IMR-90 (cell line): ENCODE measurements at regions not wholly inside any gene's neighbourhood (a gene's known extent, or its start where the extent isn't known, plus 50 kb on each side); places are given as distances from the start of the nearest gene placed in this dataset.

Source experiments
- ATAC-seq: fragments of 200-7000 bp; cut with Tn5 transposase; 2 replicates; pipeline ENCODE4 v1.9.1; 2020; ENCODE audit warnings: low read depth, mild to moderate bottlenecking, moderate library complexity
- BruUV-seq: library from RNA; stranded (reverse); fragments of 400-500 nt; replicated peaks from 2 replicates; lab custom pipeline; 2021; lab: Mats Ljungman, UMichigan
- CTCF ChIA-PET: fragments of 300-600 bp; formaldehyde crosslinking; extraction: SDS; loops from one replicate; lab custom pipeline; 2021; ENCODE audit warnings: antibody characterized with exemption; lab: Yijun Ruan, JAX
- POLR2A ChIA-PET: fragments of 300-600 bp; sonication (Branson Sonifier 250); formaldehyde crosslinking; loops from one replicate; lab custom pipeline; 2022; ENCODE audit warnings: antibody characterized with exemption; ENCODE audit not compliant: unreplicated experiment; lab: Charles Lee
- DNase-seq: peaks from one replicate; pipeline ENCODE4 v3.0.0; 2013
- H2AFZ ChIP-seq: replicated peaks from 2 replicates; pipeline ENCODE3; 2013; ENCODE audit warnings: low read length, mild to moderate bottlenecking; ENCODE audit not compliant: poor library complexity
- H2AK5ac ChIP-seq: 2 replicates; pipeline ENCODE4 v1.6.1; 2013; ENCODE audit warnings: low read depth, low read length, inconsistent platforms
- H2AK9ac ChIP-seq: replicated peaks from 2 replicates; pipeline ENCODE3; 2013; ENCODE audit warnings: mild to moderate bottlenecking, low read depth, low read length, moderate library complexity; ENCODE audit not compliant: poor library complexity
- H2BK120ac ChIP-seq: 2 replicates; pipeline ENCODE4 v1.6.1; 2013; ENCODE audit warnings: low read depth, low read length, inconsistent platforms
- H2BK15ac ChIP-seq: 3 replicates; pipeline ENCODE4 v1.6.1; 2013; ENCODE audit warnings: low read depth, low read length, inconsistent platforms
- H2BK20ac ChIP-seq: 2 replicates; pipeline ENCODE4 v1.6.1; 2013; ENCODE audit warnings: low read depth, mild to moderate bottlenecking, inconsistent platforms, low read length, moderate library complexity
- H2BK5ac ChIP-seq: 2 replicates; pipeline ENCODE4 v1.6.1; 2013; ENCODE audit warnings: mild to moderate bottlenecking, low read depth, low read length, inconsistent platforms; ENCODE audit not compliant: poor library complexity, severe bottlenecking
- H3K14ac ChIP-seq: replicated peaks from 2 replicates; pipeline ENCODE4 v1.6.1; 2013; ENCODE audit warnings: low read depth, low read length, inconsistent platforms
- H3K18ac ChIP-seq: 2 replicates; pipeline ENCODE4 v1.6.1; 2013; ENCODE audit warnings: low read depth, low read length, control low read depth
- H3K23ac ChIP-seq: 2 replicates; pipeline ENCODE4 v1.6.1; 2013; ENCODE audit warnings: low read depth, low read length, inconsistent platforms
- H3K27ac ChIP-seq: 2 replicates; pipeline ENCODE4 v1.5.1; 2013; ENCODE audit warnings: mild to moderate bottlenecking, control low read depth, low read length; ENCODE audit not compliant: insufficient read depth
- H3K27me3 ChIP-seq: 2 replicates; pipeline ENCODE4 v1.6.1; 2013; ENCODE audit warnings: low read length; ENCODE audit not compliant: control insufficient read depth, insufficient read depth
- H3K36me3 ChIP-seq: 2 replicates; pipeline ENCODE4 v1.6.1; 2013; ENCODE audit warnings: low read length, mixed read lengths; ENCODE audit not compliant: control insufficient read depth, insufficient read depth
- H3K4ac ChIP-seq: 2 replicates; pipeline ENCODE4 v1.6.1; 2013; ENCODE audit warnings: low read depth, low read length, inconsistent platforms
- H3K4me1 ChIP-seq: 2 replicates; pipeline ENCODE4 v1.6.1; 2013; ENCODE audit warnings: low read length, mixed read lengths; ENCODE audit not compliant: control insufficient read depth, insufficient read depth
- H3K4me2 ChIP-seq: 2 replicates; pipeline ENCODE4 v1.6.1; 2013; ENCODE audit warnings: low read depth, mild to moderate bottlenecking, control low read depth, low read length, moderate library complexity
- H3K4me3 ChIP-seq: 2 replicates; pipeline ENCODE4 v1.5.1; 2013; ENCODE audit warnings: low read depth, mild to moderate bottlenecking, control low read depth, low read length, moderate library complexity; ENCODE audit not compliant: insufficient read depth
- H3K56ac ChIP-seq: 2 replicates; pipeline ENCODE4 v1.6.1; 2013; ENCODE audit warnings: low read length, inconsistent platforms; ENCODE audit not compliant: insufficient read depth; ENCODE audit errors: extremely low read depth
- H3K79me1 ChIP-seq, 2 experiments: 2 replicates each; pipeline ENCODE4 v1.6.1; 2013; ENCODE audit warnings: low read length in 2 of 2, inconsistent platforms in 1 of 2, low read depth in 1 of 2
- H3K9ac ChIP-seq: 2 replicates; pipeline ENCODE4 v1.6.1; 2013; ENCODE audit warnings: low read depth, low read length, control low read depth
- H3K9me1 ChIP-seq: 2 replicates; pipeline ENCODE4 v1.6.1; 2013; ENCODE audit warnings: low read length, inconsistent platforms; ENCODE audit not compliant: insufficient read depth
- H3K9me3 ChIP-seq: 2 replicates; pipeline ENCODE4 v1.6.1; 2013; ENCODE audit warnings: low read length; ENCODE audit not compliant: control insufficient read depth, insufficient read depth
- H4K20me1 ChIP-seq: 2 replicates; pipeline ENCODE4 v1.6.1; 2013; ENCODE audit warnings: low read length, inconsistent platforms; ENCODE audit not compliant: insufficient read depth
- H4K5ac ChIP-seq: 2 replicates; pipeline ENCODE4 v1.6.1; 2013; ENCODE audit warnings: mild to moderate bottlenecking, low read depth, low read length, control low read depth
- H4K8ac ChIP-seq, 2 experiments: 2 replicates each; pipeline ENCODE4 v1.6.1; 2013; ENCODE audit warnings: low read depth in 2 of 2, low read length in 2 of 2, control low read depth in 1 of 2, inconsistent platforms in 1 of 2
- H4K91ac ChIP-seq: 2 replicates; pipeline ENCODE4 v1.6.1; 2013; ENCODE audit warnings: low read depth, low read length, inconsistent platforms; ENCODE audit not compliant: insufficient read depth
- BHLHE40 ChIP-seq: fragments of 150-350 bp; IDR thresholded peaks from 2 replicates; pipeline ENCODE4 v1.6.1; 2016; ENCODE audit warnings: mild to moderate bottlenecking, low read depth, low read length
- CEBPB ChIP-seq: IDR thresholded peaks from 2 replicates; pipeline ENCODE4 v1.6.1; 2012; ENCODE audit warnings: low read depth, low read length, improper control_type of control experiment
- CHD1 ChIP-seq: IDR thresholded peaks from 2 replicates; pipeline ENCODE4 v1.6.1; 2012; ENCODE audit warnings: low read depth, low read length, improper control_type of control experiment
- FOS ChIP-seq: fragments of 150-350 bp; IDR thresholded peaks from 2 replicates; pipeline ENCODE4 v1.6.1; 2016; ENCODE audit warnings: low read depth, low read length
- MAFK ChIP-seq: IDR thresholded peaks from 2 replicates; pipeline ENCODE4 v1.6.1; 2012; ENCODE audit warnings: low read depth, low read length, improper control_type of control experiment
- MAZ ChIP-seq: IDR thresholded peaks from 2 replicates; pipeline ENCODE4 v1.6.1; 2012; ENCODE audit warnings: low read depth, mild to moderate bottlenecking, low read length, improper control_type of control experiment, moderate library complexity, borderline replicate concordance
- MXI1 ChIP-seq: IDR thresholded peaks from 2 replicates; pipeline ENCODE4 v1.6.1; 2012; ENCODE audit warnings: low read depth, mild to moderate bottlenecking, low read length, moderate library complexity, borderline replicate concordance
- NFE2L2 ChIP-seq: fragments of 150-350 bp; IDR thresholded peaks from 2 replicates; pipeline ENCODE4 v1.6.1; 2016; ENCODE audit warnings: low read depth, mild to moderate bottlenecking, low read length
- POLR2A ChIP-seq: IDR thresholded peaks from 2 replicates; pipeline ENCODE4 v1.6.1; 2012; ENCODE audit warnings: mild to moderate bottlenecking, low read depth, low read length
- RAD21 ChIP-seq: IDR thresholded peaks from 2 replicates; pipeline ENCODE4 v1.6.1; 2012; ENCODE audit warnings: low read length, improper control_type of control experiment
- RCOR1 ChIP-seq: IDR thresholded peaks from 2 replicates; pipeline ENCODE4 v1.6.1; 2012; ENCODE audit warnings: mild to moderate bottlenecking, low read length, improper control_type of control experiment; ENCODE audit not compliant: insufficient replicate concordance
- RFX5 ChIP-seq: IDR thresholded peaks from 2 replicates; pipeline ENCODE4 v1.8.0; 2012; ENCODE audit warnings: low read depth, mild to moderate bottlenecking, low read length, moderate library complexity
- SMC3 ChIP-seq: fragments of 150-350 bp; IDR thresholded peaks from 2 replicates; pipeline ENCODE4 v1.6.1; 2016; ENCODE audit warnings: low read depth, mild to moderate bottlenecking, antibody characterized with exemption, low read length, moderate library complexity
- WGBS, 2 experiments: methylation state at CpG; one replicate each; pipeline versions ENCODE4 v1.1.5 to v1.1.7; 2013; ENCODE audit warnings: missing lambda C conversion rate in 2 of 2; ENCODE audit not compliant: insufficient read length in 1 of 2; ENCODE audit errors: extremely low coverage in 2 of 2; 5-methylcytosine and 5-hydroxymethylcytosine counted together
- dilution Hi-C: fragments of 300-500 bp; cut with HindIII; formaldehyde crosslinking; loops from one replicate; pipeline ENCODE4 v1.14.3; 2018; ENCODE audit warnings: low sequenced_read_pairs; ENCODE audit not compliant: unreplicated experiment
- in situ Hi-C: fragments of 300-500 bp; cut with MboI; formaldehyde crosslinking; loops from 3 replicates; pipeline ENCODE4 v1.14.3; 2019; ENCODE audit warnings: low sequenced_read_pairs, inconsistent platforms, mixed read lengths
- intact Hi-C: fragments of 100-400 bp; cut with micrococcal nuclease; formaldehyde crosslinking; loops from 2 replicates; pipeline ENCODE4 v1.10.0; 2022
- TF ChIP-seq, protein P1 (sequence below): fragments of 150-350 bp; IDR thresholded peaks from 2 replicates; pipeline ENCODE4 v1.6.1; 2016; ENCODE audit warnings: low read depth, mild to moderate bottlenecking, low read length, moderate library complexity, borderline replicate concordance
- TF ChIP-seq, protein P2 (sequence below): fragments of 150-350 bp; IDR thresholded peaks from 2 replicates; pipeline ENCODE4 v1.6.1; 2017; ENCODE audit warnings: mild to moderate bottlenecking, antibody characterized with exemption, low read length, low read depth
- TF ChIP-seq, protein P3 (sequence below): conservative IDR thresholded peaks from 2 replicates; pipeline ENCODE4 v1.5.1; 2012; ENCODE audit warnings: mild to moderate bottlenecking, low read depth, low read length, improper control_type of control experiment

DNA sequence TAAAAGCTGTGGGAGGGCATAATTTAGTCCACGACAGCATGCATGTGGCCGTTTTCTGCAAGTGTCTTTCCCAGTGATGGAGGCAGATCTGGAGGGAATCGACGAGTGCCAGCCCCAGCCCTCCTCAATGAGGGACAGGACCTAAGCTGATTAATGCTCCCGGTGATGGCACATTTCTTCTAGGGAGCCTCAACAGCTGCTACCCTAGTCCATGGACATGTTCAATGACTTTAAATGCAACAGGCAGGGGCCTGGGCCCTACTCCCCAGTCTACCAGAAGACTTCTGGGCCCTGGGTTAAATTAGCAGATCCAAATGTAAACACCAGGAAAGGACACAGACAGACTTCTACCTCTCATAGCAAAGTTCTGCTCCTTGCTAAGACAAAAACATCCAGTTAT, 155.1 kb downstream of the ACTR3 start:
- Histone ChIP-seq H4K20me1 (no peaks in the 10 kb centered on the region), H3K23ac (no peak overlapping the region), H3K4me2 (no peak overlapping the region), H3K27me3 (0 out of 2 replicates have a peak, but pooled peaks cover 2% of the 10 kb centered on the region), H2AK9ac (no peak overlapping the region), H3K14ac (no peak overlapping the region), H3K36me3 (no peaks in the 10 kb centered on the region), H2AFZ (no peak overlapping the region), H3K9me3 (no peaks in the 10 kb centered on the region), H3K9me1 (no peaks in the 10 kb centered on the region), H3K18ac (no peak overlapping the region), H2BK5ac (no peak overlapping the region), H2BK20ac (no peak overlapping the region), H3K79me1 (no peaks in the 10 kb centered on the region), H2AK5ac (no peak overlapping the region), H3K4me1 (no peaks in the 10 kb centered on the region), H2BK120ac (no peak overlapping the region), H2BK15ac (no peak overlapping the region), H3K27ac (no peak overlapping the region), H3K4ac (no peak overlapping the region), H4K5ac (no peak overlapping the region), H4K91ac (no peak overlapping the region), H3K56ac (no peak overlapping the region), H3K4me3 (no peak overlapping the region), H3K9ac (no peak overlapping the region), H4K8ac (no peak overlapping the region)
- in situ Hi-C loops (no loop called here), intact Hi-C loops (no loop called here), dilution Hi-C loops (no loop called here)
- ATAC-seq: no peak
- POLR2A ChIA-PET: no interaction called here
- CTCF ChIA-PET: no interaction called here
- no peak for TF ChIP-seq MAFK
- TF ChIP-seq CEBPB: no peak
- TF ChIP-seq RAD21: no peak
- TF ChIP-seq FOS: no peak
- TF ChIP-seq, protein P1, sequence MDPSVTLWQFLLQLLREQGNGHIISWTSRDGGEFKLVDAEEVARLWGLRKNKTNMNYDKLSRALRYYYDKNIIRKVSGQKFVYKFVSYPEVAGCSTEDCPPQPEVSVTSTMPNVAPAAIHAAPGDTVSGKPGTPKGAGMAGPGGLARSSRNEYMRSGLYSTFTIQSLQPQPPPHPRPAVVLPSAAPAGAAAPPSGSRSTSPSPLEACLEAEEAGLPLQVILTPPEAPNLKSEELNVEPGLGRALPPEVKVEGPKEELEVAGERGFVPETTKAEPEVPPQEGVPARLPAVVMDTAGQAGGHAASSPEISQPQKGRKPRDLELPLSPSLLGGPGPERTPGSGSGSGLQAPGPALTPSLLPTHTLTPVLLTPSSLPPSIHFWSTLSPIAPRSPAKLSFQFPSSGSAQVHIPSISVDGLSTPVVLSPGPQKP: no peak
- no peak for TF ChIP-seq RFX5
- TF ChIP-seq, protein P2, sequence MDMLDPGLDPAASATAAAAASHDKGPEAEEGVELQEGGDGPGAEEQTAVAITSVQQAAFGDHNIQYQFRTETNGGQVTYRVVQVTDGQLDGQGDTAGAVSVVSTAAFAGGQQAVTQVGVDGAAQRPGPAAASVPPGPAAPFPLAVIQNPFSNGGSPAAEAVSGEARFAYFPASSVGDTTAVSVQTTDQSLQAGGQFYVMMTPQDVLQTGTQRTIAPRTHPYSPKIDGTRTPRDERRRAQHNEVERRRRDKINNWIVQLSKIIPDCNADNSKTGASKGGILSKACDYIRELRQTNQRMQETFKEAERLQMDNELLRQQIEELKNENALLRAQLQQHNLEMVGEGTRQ: no peak
- TF ChIP-seq NFE2L2: no peak
- TF ChIP-seq RCOR1: no peak
- TF ChIP-seq MXI1: no peak
- TF ChIP-seq, protein P3, sequence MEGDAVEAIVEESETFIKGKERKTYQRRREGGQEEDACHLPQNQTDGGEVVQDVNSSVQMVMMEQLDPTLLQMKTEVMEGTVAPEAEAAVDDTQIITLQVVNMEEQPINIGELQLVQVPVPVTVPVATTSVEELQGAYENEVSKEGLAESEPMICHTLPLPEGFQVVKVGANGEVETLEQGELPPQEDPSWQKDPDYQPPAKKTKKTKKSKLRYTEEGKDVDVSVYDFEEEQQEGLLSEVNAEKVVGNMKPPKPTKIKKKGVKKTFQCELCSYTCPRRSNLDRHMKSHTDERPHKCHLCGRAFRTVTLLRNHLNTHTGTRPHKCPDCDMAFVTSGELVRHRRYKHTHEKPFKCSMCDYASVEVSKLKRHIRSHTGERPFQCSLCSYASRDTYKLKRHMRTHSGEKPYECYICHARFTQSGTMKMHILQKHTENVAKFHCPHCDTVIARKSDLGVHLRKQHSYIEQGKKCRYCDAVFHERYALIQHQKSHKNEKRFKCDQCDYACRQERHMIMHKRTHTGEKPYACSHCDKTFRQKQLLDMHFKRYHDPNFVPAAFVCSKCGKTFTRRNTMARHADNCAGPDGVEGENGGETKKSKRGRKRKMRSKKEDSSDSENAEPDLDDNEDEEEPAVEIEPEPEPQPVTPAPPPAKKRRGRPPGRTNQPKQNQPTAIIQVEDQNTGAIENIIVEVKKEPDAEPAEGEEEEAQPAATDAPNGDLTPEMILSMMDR: no peak
- TF ChIP-seq POLR2A: no peak
- no peak for TF ChIP-seq BHLHE40
- TF ChIP-seq SMC3: no peak
- TF ChIP-seq MAZ: no peak
- TF ChIP-seq CHD1: no peak
- WGBS, 2 experiments: 74% methylated on average over 3 of the region's 5 CpGs; no CpG with 5 or more reads in 1 of the 2 experiments
- no peak for DNase-seq
- no TSS peak for BruUV-seq
